GM21423 (cell line): ENCODE measurements at regions not wholly inside any gene's neighbourhood (a gene's known extent, or its start where the extent isn't known, plus 50 kb on each side); places are given as distances from the start of the nearest gene placed in this dataset.
"Not testable (repeated sequence)": the region's sequence is repeated elsewhere in the genome, so short reads cannot be mapped to it uniquely, and the experiment has no call there.

Experiments
- ATAC-seq: cut with Tn5 transposase; IDR thresholded peaks from one replicate; pipeline ENCODE4 v1.9.1; 2021; ENCODE audit warnings: mild to moderate bottlenecking, moderate library complexity; ENCODE audit not compliant: unreplicated experiment

GRCh38 chrX:5708251-5708650, 520.4 kb downstream of the NLGN4X start:
- no peak for ATAC-seq

DNA sequence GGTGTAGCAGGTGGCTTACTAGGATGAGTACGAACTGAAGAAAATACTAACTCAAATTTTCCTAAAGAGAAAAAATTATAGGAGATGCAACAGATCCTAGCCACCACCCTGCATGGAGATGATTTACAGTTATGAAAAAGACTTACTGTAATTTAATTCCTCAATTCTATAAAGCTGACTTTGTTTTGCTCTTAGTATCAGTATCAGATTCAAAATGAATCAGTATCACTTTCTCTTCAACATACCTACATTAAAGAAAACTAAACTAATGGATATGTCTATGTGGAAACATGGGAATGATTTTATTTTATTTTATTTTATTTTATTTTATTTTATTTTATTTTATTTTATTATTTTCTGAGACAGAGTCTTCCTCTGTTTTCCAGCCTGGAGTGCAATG, 525.8 kb downstream of the NLGN4X start:
- ATAC-seq, result no peak

DNA sequence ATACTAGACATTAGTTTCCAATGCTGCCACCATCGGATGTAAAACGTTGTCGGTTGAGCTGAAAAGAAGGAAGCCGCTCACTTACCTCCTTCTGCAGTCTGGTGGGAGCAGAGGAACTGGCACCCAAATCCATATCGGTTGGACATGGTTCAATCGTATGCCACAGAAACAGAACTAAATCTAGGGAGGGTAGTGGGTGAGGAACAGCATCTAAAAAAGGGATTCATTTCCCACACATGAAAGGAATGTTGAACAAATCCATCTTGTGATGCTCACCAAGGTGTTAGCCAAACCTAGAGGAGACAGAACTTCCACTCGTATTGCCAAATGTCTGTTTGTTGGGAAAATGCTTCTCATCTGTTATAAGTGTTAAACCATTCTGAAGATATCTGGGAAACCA, 532.7 kb downstream of the NLGN4X start:
- ATAC-seq, result no peak

GRCh38 chrX:5683996-5684395, 544.7 kb downstream of the NLGN4X start:
- no peak for ATAC-seq

DNA sequence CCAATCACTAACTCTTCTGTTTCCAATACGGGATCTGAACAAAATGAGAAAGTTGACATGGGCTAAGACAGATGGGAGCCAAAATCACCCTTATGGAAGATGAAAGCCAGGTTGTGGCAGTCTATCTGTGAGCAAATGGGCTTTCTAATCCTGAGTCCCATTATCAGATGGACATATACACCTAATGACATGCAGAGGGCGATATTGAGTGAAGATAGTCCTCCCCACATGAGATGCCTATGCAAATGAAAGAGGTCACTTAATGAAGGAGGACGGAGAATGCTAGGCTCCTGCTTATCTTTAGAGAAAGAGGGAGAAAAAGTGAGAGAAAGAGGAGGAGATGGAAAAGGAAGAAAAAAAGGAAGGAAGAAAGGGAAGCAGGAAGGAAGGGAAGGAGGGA, 547.5 kb downstream of the NLGN4X start:
- no peak for ATAC-seq

GRCh38 chrX:5674036-5674435, 554.6 kb downstream of the NLGN4X start:
- no peak for ATAC-seq

GRCh38 chrX:5672099-5672498, 556.6 kb downstream of the NLGN4X start:
- no peak for ATAC-seq

- ATAC-seq, result not testable (repeated sequence)
Observed at GRCh38 chrX:5666689-5667088, 562.0 kb downstream of the NLGN4X start.

GRCh38 chrX:5656544-5656943, 572.1 kb downstream of the NLGN4X start:
- no peak for ATAC-seq

DNA sequence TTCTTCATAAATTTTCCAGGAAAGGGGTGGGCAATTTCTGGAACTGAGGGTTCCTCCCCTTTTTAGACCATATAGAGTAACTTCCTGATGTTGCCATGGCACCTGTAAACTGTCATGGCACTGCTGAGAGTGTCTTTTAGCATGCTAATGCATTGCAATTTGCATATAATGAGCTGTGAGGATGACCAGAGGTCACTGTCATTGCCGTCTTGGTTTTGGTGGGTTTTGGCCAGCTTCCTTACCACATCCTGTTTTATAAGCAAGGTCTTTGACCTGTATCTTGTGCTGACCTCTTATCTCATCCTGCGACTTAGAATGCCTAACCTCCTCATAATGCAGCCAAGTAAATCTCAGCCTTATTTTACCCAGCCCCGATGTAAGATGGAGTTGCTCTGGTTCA, 577.8 kb downstream of the NLGN4X start:
- ATAC-seq, result no peak

- no peak for ATAC-seq
Observed at GRCh38 chrX:5648941-5649568, 579.6 kb downstream of the NLGN4X start.

GRCh38 chrX:5646818-5647217, 581.8 kb downstream of the NLGN4X start:
- ATAC-seq, result peak; percentile 98

- ATAC-seq, result no peak
Observed at GRCh38 chrX:5644776-5645175, 583.9 kb downstream of the NLGN4X start.

DNA sequence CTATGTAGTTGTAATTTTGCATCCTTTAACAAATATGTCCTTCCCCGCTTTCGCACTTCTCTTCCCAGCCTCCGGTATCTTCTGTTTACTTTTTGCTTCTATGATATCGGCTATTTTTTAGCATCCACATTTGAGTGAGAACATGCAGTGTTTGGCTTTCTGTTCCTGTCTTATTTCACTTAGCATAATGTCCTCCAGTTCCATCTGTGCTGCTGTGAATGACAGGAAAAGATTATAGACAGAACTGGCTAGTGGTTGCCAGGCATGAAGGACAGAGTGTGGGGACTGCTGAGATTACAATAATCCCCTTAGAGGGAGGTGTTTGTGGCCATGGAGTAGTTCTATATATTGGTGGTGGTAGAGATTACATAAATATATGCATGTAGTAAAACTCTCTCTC, 588.6 kb downstream of the NLGN4X start:
- ATAC-seq, result no peak

GRCh38 chrX:5638572-5638971, 590.1 kb downstream of the NLGN4X start:
- ATAC-seq, result no peak

DNA sequence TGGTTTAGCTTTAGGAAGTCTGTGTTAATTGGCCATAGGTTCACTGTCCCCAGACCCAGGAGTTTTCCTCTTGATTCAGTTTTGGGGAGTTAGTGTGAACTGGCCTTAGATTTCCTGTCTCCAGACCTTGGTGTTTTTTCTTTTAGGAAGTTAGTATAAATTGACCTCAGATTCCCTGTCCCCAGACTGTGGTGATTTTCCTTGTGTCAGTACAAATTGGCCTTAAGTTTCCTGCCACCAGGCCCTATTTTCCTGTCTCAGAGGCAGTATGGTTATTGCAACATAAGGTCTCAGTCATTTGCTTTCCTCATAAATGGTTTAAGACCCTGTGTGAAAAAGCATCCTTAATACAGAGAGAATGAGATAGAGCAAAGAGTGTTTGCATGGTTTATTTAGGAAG, 595.8 kb downstream of the NLGN4X start:
- no peak for ATAC-seq

- ATAC-seq, result no peak
Observed at GRCh38 chrX:5632061-5632614, 596.5 kb downstream of the NLGN4X start.

GRCh38 chrX:5617666-5618065, 611.0 kb downstream of the NLGN4X start:
- no peak for ATAC-seq

DNA sequence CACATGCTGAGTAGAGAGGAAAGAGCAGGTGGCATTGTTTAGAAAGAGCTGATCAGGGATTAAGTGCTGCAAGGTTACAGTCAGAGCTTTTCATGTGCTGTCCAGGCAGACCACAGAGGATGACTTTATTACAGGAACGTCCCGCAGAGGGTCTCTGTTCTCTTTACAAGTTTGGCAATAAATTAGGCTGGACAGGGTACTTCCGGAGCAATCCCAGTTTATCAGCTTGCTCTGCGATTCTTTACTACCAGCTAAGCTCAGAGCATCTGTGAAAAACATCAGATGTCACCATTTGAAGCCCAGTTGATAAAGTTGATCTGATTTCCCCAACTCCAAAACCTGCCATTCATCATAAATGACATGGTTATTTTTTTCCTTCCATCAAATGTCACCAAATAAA, 633.1 kb downstream of the NLGN4X start:
- ATAC-seq, result no peak

DNA sequence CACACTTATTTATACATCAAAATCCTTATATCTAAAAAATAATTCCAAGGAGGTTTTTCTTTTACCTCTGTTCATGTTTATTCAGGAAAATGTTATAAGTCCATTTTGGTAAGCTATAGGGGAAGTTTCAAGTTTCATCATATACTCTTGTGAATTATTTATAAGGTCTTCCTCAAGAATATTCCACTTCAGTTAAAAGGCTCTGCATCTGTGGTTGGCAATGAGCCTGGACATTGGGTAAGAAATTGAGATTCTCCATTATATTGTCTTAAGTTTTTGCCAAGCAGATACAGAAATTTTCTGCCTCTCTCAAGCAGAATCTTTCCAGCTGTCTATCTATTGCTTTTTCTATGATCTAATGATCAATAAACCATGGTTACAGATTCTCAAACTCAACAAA, 641.9 kb downstream of the NLGN4X start:
- no peak for ATAC-seq

DNA sequence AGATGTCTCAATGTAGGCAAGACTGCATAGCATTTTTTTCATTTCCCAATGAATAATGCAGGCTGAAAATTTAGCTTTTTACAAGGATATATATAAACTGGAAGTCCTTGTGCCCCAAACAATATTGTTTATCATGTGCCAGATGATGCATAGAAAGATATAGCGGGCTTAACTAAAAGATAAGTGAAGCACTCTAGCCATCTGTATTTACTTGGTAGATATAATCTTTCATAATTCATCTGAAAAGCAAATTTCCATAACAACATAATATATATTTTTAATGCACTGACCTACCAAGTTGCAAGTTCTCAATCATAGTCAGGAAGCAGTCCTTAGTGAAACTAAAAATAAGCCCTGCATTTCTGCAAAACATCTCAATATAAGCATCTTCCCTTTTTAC, 653.3 kb downstream of the NLGN4X start:
- no peak for ATAC-seq

- ATAC-seq, result no peak
Observed at GRCh38 chrX:5568934-5569333, 659.7 kb downstream of the NLGN4X start.

DNA sequence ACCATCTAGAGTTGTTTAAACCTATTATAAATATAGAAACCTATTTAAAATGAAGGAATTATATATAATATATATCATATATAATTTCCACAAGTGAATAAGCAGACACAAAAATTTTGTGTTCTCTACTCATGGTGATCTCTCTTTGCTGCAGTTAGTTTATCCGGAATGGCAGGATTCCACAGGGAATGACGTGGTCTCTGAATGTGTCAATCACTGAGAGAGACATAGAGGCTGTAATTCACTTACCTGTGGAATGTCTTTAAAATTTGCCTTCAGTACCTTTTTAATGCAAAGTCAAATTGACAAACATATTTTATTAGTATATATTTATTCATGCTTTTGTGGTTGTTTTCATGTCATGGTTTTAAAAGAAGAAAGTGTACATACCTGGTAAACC, 669.3 kb downstream of the NLGN4X start:
- no peak for ATAC-seq
